OCI-LY3 (cell line): ENCODE measurements at regions not wholly inside any gene's neighbourhood (a gene's known extent, or its start where the extent isn't known, plus 50 kb on each side); places are given as distances from the start of the nearest gene placed in this dataset.

ENCODE experiments used
- EZH2phosphoT487 ChIP-seq: fragments of 200-600 bp; shearing (Covaris generic); IDR thresholded peaks from 2 replicates; pipeline ENCODE4 v1.6.1; 2018; ENCODE audit warnings: antibody characterized with exemption, mixed run types, low read depth
- TF ChIP-seq, protein P1 (sequence below): fragments of 200-600, 300-600 bp; sonication (generic); IDR thresholded peaks from 2 replicates; pipeline ENCODE4 v1.5.1; 2014; ENCODE audit warnings: antibody characterized with exemption, low read length, low read depth

DNA sequence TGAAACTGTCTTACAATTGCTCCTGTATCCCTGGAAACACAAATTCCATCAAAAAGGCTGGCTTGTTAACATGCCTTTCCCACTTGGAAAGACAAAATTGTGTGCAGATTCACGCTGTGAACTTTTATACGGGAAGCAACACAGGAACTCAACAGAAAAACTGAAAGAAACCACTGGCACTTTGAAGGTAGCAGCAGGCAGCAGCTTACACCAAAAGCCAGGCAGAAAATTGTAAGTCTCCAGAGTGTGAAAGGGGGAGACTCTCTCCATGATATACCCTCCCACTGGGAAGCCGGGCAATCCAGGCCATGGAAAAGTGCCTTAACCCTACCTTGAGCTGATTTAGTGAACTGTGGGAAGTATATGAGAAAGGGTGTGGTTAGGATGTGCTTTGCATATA lies 943.7 kb downstream of the CDH18 start:
- TF ChIP-seq, protein P1, sequence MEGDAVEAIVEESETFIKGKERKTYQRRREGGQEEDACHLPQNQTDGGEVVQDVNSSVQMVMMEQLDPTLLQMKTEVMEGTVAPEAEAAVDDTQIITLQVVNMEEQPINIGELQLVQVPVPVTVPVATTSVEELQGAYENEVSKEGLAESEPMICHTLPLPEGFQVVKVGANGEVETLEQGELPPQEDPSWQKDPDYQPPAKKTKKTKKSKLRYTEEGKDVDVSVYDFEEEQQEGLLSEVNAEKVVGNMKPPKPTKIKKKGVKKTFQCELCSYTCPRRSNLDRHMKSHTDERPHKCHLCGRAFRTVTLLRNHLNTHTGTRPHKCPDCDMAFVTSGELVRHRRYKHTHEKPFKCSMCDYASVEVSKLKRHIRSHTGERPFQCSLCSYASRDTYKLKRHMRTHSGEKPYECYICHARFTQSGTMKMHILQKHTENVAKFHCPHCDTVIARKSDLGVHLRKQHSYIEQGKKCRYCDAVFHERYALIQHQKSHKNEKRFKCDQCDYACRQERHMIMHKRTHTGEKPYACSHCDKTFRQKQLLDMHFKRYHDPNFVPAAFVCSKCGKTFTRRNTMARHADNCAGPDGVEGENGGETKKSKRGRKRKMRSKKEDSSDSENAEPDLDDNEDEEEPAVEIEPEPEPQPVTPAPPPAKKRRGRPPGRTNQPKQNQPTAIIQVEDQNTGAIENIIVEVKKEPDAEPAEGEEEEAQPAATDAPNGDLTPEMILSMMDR: no peak
- TF ChIP-seq EZH2phosphoT487: no peak
